ENCODE measurements at regions not wholly inside any gene's neighbourhood (a gene's known extent, or its start where the extent isn't known, plus 50 kb on each side); places are given as distances from the start of the nearest gene placed in this dataset.
"Not testable (repeated sequence)": the region's sequence is repeated elsewhere in the genome, so short reads cannot be mapped to it uniquely, and the experiment has no call there.

GRCh38 chr2:67132441-67132940 lies 264.6 kb upstream of the ETAA1 start:
- DNase-seq = not testable (repeated sequence)

GRCh38 chr2:67135208-67135607 lies 261.9 kb upstream of the ETAA1 start:
- DNase-seq = no peak

- DNase-seq = no peak
These were observed 259.4 kb upstream of the ETAA1 start for GRCh38 chr2:67137699-67138098.

- DNase-seq = no peak
These were observed 255.1 kb upstream of the ETAA1 start for GRCh38 chr2:67142071-67142470.

- no peak for DNase-seq
These were observed 254.4 kb upstream of the ETAA1 start for GRCh38 chr2:67142741-67143140.

GRCh38 chr2:67145851-67146250 lies 251.3 kb upstream of the ETAA1 start:
- no peak for DNase-seq

- DNase-seq = no peak
These were observed 240.3 kb upstream of the ETAA1 start for GRCh38 chr2:67156796-67157195.

GRCh38 chr2:67158718-67159117 lies 238.4 kb upstream of the ETAA1 start:
- DNase-seq = no peak

- no peak for DNase-seq
These were observed 237.2 kb upstream of the ETAA1 start for GRCh38 chr2:67159929-67160328.

GRCh38 chr2:67164771-67165522 lies 232.2 kb upstream of the ETAA1 start:
- no peak for DNase-seq

- DNase-seq = no peak
These were observed 231.6 kb upstream of the ETAA1 start for GRCh38 chr2:67165523-67165990.

- DNase-seq = not testable (repeated sequence)
These were observed 230.6 kb upstream of the ETAA1 start for GRCh38 chr2:67166511-67166910.

GRCh38 chr2:67169417-67170140 lies 227.6 kb upstream of the ETAA1 start:
- no peak for DNase-seq

- no peak for DNase-seq
These were observed 217.6 kb upstream of the ETAA1 start for GRCh38 chr2:67179526-67179925.

GRCh38 chr2:67180841-67181240 lies 216.3 kb upstream of the ETAA1 start:
- no peak for DNase-seq

GRCh38 chr2:67182884-67183283 lies 214.2 kb upstream of the ETAA1 start:
- no peak for DNase-seq

- DNase-seq = no peak
These were observed 210.8 kb upstream of the ETAA1 start for GRCh38 chr2:67186326-67186725.

- no peak for DNase-seq
These were observed 210.3 kb upstream of the ETAA1 start for GRCh38 chr2:67186871-67187270.

GRCh38 chr2:67195327-67195726 lies 201.8 kb upstream of the ETAA1 start:
- DNase-seq = not testable (repeated sequence)

- no peak for DNase-seq
These were observed 195.6 kb upstream of the ETAA1 start for GRCh38 chr2:67201521-67201920.

GRCh38 chr2:67204349-67204748 lies 192.8 kb upstream of the ETAA1 start:
- no peak for DNase-seq

- DNase-seq = no peak
These were observed 188.1 kb upstream of the ETAA1 start for GRCh38 chr2:67208887-67209500.

- no peak for DNase-seq
These were observed 186.7 kb upstream of the ETAA1 start for GRCh38 chr2:67210430-67210829.

- DNase-seq = no peak
These were observed 184.9 kb upstream of the ETAA1 start for GRCh38 chr2:67212203-67212602.

Data from activated CD4-positive, alpha-beta T cell treated with anti-CD3 and anti-CD28 coated beads, Interleukin-2, amount 50 U/mL, for 16 hours (primary cell).